Activated naive CD4-positive, alpha-beta T cell treated with anti-CD3 and anti-CD28 coated beads, Interleukin-2, amount 50 U/mL, for 24 hours (primary cell): ENCODE measurements at regions not wholly inside any gene's neighbourhood (a gene's known extent, or its start where the extent isn't known, plus 50 kb on each side); places are given as distances from the start of the nearest gene placed in this dataset.

ENCODE experiments used
- H3K27ac Mint-ChIP-seq: one replicate; pipeline ENCODE4 v1.8.0; 2021; ENCODE audit warnings: mild to moderate bottlenecking, mixed read lengths
- H3K27me3 Mint-ChIP-seq: one replicate; pipeline ENCODE4 v1.8.0; 2021; ENCODE audit warnings: mixed read lengths
- H3K36me3 Mint-ChIP-seq: one replicate; pipeline ENCODE4 v1.8.0; 2021; ENCODE audit warnings: mixed read lengths
- H3K4me1 Mint-ChIP-seq: one replicate; pipeline ENCODE4 v1.8.0; 2021; ENCODE audit warnings: mixed read lengths
- H3K4me3 Mint-ChIP-seq: one replicate; pipeline ENCODE4 v1.8.0; 2021; ENCODE audit warnings: mild to moderate bottlenecking, mixed read lengths
- H3K9me3 Mint-ChIP-seq: one replicate; pipeline ENCODE4 v1.8.0; 2021; ENCODE audit warnings: mixed read lengths

DNA sequence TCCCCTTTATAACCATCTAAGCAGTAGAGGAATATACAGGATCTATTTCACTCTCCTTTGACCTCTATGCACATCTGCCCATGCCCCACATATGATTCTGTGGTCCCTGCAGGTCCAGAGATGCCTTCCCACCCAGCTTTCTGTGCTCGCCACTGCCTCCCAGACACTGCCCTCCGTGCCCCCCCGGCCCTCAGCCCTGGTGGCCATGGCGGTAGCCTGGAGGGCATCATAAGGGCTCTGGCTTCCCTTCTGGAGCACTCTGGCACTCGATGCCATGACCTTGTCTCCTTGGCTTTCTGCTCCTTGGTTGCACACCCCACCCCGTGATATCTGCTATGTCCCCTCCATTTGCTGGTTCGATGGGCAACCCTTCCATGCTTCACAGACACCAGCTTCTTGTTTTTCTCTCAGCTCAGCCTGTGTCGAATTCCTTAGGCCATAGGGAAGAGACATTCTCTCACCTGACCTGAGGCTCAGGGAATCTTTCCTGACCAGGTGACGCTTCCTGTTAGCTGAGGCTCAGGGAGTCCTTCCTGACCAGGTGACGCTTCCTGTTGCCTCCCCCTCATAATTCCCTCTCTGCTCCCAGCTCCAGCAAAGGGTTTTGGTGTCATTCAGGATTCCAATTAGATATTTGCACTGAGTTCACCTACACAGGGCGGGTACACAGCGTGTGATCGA lies 100.4 kb upstream of the GLI3 start:
- no peak overlapping the region for H3K4me3 Mint-ChIP-seq
- H3K27me3 Mint-ChIP-seq = peaks cover 1% of the 10 kb centered on the region
- no peaks in the 10 kb centered on the region for H3K4me1 Mint-ChIP-seq
- no peaks in the 10 kb centered on the region for H3K36me3 Mint-ChIP-seq
- no peak overlapping the region for H3K27ac Mint-ChIP-seq
- peaks cover 11% of the 10 kb centered on the region for H3K9me3 Mint-ChIP-seq

DNA sequence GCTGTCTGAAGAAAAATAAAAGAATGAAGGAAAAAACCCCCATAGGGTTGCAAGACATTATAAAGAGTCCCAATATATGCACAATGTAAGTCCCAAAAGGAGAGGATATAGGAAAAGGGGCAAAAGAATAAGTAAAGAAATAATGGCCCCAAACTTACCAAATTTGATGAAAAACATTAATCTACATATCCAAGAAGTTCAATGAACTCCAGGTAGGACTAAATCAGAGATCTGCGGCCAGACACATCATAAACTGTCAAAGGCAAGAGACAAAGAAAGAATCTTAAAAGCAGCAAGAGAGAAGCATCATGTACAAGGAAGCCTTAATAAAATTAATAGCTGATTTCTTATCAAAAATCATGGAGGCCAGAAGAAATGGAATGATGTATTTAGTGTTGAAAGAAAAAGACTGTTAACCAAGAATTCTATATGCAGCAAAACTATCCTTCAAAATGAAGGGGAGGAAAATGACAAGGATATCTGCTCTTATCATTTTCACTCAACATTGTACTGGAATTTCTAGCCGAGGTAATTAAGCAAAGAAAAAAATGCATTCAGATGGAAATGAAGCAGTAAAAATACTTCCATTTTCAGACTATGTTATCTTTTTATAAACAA lies 95.7 kb upstream of the GLI3 start:
- no peak overlapping the region for H3K27ac Mint-ChIP-seq
- no peaks in the 10 kb centered on the region for H3K36me3 Mint-ChIP-seq
- no peaks in the 10 kb centered on the region for H3K27me3 Mint-ChIP-seq
- no peak overlapping the region for H3K4me3 Mint-ChIP-seq
- no peaks in the 10 kb centered on the region for H3K4me1 Mint-ChIP-seq
- H3K9me3 Mint-ChIP-seq = peaks cover 17% of the 10 kb centered on the region

DNA sequence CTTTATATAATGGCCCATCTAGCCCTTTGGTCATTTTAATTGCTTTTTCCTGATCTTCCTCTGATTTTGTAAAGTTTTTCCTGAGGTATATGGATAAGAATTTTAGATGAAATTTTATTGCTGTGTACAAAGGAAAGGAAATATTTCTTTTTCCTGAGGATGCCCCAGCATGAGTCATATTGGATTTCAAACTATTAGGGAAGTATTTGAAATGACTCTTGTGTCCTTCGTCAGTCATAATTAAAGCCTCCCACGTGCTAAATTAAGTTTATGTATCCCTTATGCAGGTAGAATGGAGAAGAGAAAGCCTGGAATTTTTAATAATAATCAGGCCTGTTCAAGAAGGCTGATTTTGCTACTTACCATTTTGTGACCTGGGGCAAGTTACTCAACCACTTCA lies 82.6 kb upstream of the GLI3 start:
- peaks cover 14% of the 10 kb centered on the region for H3K9me3 Mint-ChIP-seq
- H3K4me1 Mint-ChIP-seq = no peaks in the 10 kb centered on the region
- H3K27ac Mint-ChIP-seq = no peak overlapping the region
- H3K27me3 Mint-ChIP-seq = peaks cover 1% of the 10 kb centered on the region
- no peak overlapping the region for H3K4me3 Mint-ChIP-seq
- no peaks in the 10 kb centered on the region for H3K36me3 Mint-ChIP-seq

GRCh38 chr7:42315631-42316030 lies 78.6 kb upstream of the GLI3 start:
- H3K9me3 Mint-ChIP-seq = peaks cover 36% of the 10 kb centered on the region
- no peak overlapping the region for H3K4me3 Mint-ChIP-seq
- H3K4me1 Mint-ChIP-seq = no peaks in the 10 kb centered on the region
- no peaks in the 10 kb centered on the region for H3K36me3 Mint-ChIP-seq
- H3K27me3 Mint-ChIP-seq = peaks cover 3% of the 10 kb centered on the region
- no peak overlapping the region for H3K27ac Mint-ChIP-seq

DNA sequence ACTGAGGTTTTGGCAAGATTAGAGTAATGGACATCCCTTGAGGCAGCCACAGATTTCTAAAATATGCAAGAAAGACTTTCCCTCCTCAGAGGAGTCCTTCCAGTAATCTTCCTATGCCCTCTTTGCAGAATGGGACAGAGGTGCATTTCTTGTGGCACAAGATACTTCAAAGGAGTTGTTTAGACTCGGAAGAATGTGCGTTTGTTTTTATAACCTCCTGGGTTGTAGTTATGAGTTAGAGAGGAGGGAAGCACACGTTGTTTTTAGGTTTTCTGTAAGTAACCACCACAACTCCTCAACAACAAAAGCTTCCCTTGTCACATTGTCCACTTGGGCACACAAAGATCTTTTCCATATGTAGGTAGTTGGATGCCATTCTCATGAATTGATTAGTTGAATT lies 78.1 kb upstream of the GLI3 start:
- Mint-ChIP-seq H3K27ac (no peak overlapping the region), H3K36me3 (no peaks in the 10 kb centered on the region), H3K27me3 (peaks cover 3% of the 10 kb centered on the region), H3K4me1 (no peaks in the 10 kb centered on the region), H3K4me3 (no peak overlapping the region), H3K9me3 (peaks cover 36% of the 10 kb centered on the region)

DNA sequence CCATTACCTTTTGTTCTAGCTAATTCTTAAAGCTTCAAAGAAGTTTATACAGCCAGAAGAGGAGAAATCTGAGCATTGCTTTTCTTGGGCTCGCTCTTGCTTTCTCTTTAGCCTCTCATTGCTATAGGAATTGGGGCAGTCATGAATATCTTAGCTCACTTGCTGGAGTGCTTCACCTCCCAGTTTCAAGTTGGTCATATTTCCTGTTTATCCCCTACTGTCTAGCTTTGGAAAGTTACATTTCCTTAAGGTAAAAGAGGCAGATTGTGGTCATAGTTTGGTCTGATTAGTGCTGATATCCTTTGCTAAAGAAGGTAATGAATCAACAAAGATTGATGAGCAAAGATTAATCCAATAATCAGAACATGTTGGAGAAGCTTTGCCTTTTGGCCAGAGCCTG lies 77.7 kb upstream of the GLI3 start:
- Mint-ChIP-seq H3K4me1 (no peaks in the 10 kb centered on the region), H3K27me3 (peaks cover 3% of the 10 kb centered on the region), H3K36me3 (no peaks in the 10 kb centered on the region), H3K4me3 (no peak overlapping the region), H3K9me3 (peaks cover 35% of the 10 kb centered on the region), H3K27ac (no peak overlapping the region)

DNA sequence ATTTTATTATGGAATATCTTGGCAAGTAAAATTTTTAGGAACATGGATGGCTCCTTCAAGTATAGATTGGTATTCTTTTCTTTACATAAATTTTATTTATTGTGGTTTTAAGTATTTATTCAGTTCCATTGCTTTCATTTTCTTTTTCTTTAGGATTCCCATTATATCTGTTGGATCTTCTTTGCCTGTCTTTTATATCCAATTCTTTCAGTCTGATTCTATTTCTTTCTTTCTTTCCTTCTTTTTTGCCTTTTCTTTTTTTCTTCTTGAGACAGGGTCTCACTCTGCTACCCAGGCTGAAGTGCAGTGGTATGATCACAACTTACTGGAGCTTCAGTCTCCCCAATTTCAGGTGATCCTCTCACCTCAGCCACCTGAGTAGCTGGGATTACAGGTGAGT lies 74.2 kb upstream of the GLI3 start:
- Mint-ChIP-seq H3K36me3 (no peaks in the 10 kb centered on the region), H3K27me3 (peaks cover 3% of the 10 kb centered on the region), H3K9me3 (peaks cover 34% of the 10 kb centered on the region), H3K4me3 (no peak overlapping the region), H3K4me1 (no peaks in the 10 kb centered on the region), H3K27ac (no peak overlapping the region)

GRCh38 chr7:42292991-42293521 lies 56.0 kb upstream of the GLI3 start:
- Mint-ChIP-seq H3K4me3 (no peak overlapping the region), H3K27me3 (no peaks in the 10 kb centered on the region), H3K9me3 (peaks cover 9% of the 10 kb centered on the region), H3K36me3 (no peaks in the 10 kb centered on the region), H3K27ac (no peak overlapping the region), H3K4me1 (no peaks in the 10 kb centered on the region)

DNA sequence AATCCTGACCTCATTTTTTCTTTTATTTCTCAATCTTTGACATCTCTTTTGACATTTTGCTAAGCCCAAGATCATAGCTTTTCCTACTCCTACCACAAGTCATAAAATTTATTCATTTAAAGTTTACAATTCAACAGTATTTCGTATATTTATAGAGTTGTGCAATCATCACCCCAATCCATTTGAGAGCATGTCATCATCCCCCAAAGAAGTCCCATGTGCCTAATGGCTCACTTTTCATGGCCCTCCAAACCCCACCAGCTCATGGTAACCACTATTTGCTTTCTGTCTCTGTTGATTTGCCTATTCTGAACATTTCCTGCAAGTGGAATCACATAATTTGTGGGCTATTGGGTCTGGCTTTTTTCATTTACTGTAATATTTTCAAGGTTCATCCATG lies 52.5 kb upstream of the GLI3 start:
- peaks cover 9% of the 10 kb centered on the region for H3K9me3 Mint-ChIP-seq
- H3K4me1 Mint-ChIP-seq = no peaks in the 10 kb centered on the region
- no peak overlapping the region for H3K4me3 Mint-ChIP-seq
- no peaks in the 10 kb centered on the region for H3K27me3 Mint-ChIP-seq
- H3K27ac Mint-ChIP-seq = no peak overlapping the region
- H3K36me3 Mint-ChIP-seq = no peaks in the 10 kb centered on the region
